ENCODE measurements at regions not wholly inside any gene's neighbourhood (a gene's known extent, or its start where the extent isn't known, plus 50 kb on each side); places are given as distances from the start of the nearest gene placed in this dataset.
"Not testable (repeated sequence)": the region's sequence is repeated elsewhere in the genome, so short reads cannot be mapped to it uniquely, and the experiment has no call there.

GRCh38 chr16:88185976-88186888 is 196.5 kb upstream of the ZNF469 start:
- H3K27ac ChIP-seq, result peak overlapping the region; percentile 73
- H3K36me3 ChIP-seq; intact Hi-C loops (cut with DNase I); H3K27me3 ChIP-seq; H3K4me3 ChIP-seq; H3K4me1 ChIP-seq; H3K9me3 ChIP-seq: not testable (repeated sequence)
- TF ChIP-seq POLR2AphosphoS5 (IDR thresholded peaks at IDR 0.05; ENCODE audit: insufficient read depth in 1 of 2, low read depth in 1 of 2), result peak in 1 of 2 donors; percentile 32
- peak; percentile 81 to 84 for DNase-seq (ENCODE audit: extremely low spot score in 2 of 2)

GRCh38 chr16:88186889-88187870 is 195.6 kb upstream of the ZNF469 start:
- H3K4me3 ChIP-seq; H3K27me3 ChIP-seq; H3K36me3 ChIP-seq; H3K9me3 ChIP-seq; intact Hi-C loops (cut with DNase I); H3K4me1 ChIP-seq: not testable (repeated sequence)
- DNase-seq (ENCODE audit: extremely low spot score in 2 of 2), result peak; percentile 31 to 76
- peak overlapping the region; percentile 73 for H3K27ac ChIP-seq

- H3K27ac ChIP-seq; H3K36me3 ChIP-seq; H3K4me1 ChIP-seq; intact Hi-C loops (cut with DNase I); H3K9me3 ChIP-seq; H3K27me3 ChIP-seq; H3K4me3 ChIP-seq: not testable (repeated sequence)
- peak; percentile 79 to 95 for DNase-seq (ENCODE audit: extremely low spot score in 2 of 2)
Measured at GRCh38 chr16:88188171-88188895, 194.4 kb upstream of the ZNF469 start.

- H3K27ac ChIP-seq; H3K36me3 ChIP-seq; H3K27me3 ChIP-seq; intact Hi-C loops (cut with DNase I); H3K9me3 ChIP-seq; DNase-seq (ENCODE audit: extremely low spot score in 2 of 2); H3K4me3 ChIP-seq: not testable (repeated sequence)
- H3K4me1 ChIP-seq, result peaks cover 18% of the 10 kb centered on the region
Measured at GRCh38 chr16:88190592-88191095, 192.1 kb upstream of the ZNF469 start.

GRCh38 chr16:88191168-88191567 is 191.6 kb upstream of the ZNF469 start:
- H3K36me3 ChIP-seq; H3K4me3 ChIP-seq; H3K27ac ChIP-seq; H3K9me3 ChIP-seq; H3K27me3 ChIP-seq; DNase-seq (ENCODE audit: extremely low spot score in 2 of 2); intact Hi-C loops (cut with DNase I): not testable (repeated sequence)
- peaks cover 18% of the 10 kb centered on the region for H3K4me1 ChIP-seq

GRCh38 chr16:88192601-88193000 is 190.2 kb upstream of the ZNF469 start:
- Histone ChIP-seq H3K36me3 (no peaks in the 10 kb centered on the region), H3K4me3 (no peak overlapping the region), H3K9me3 (no peaks in the 10 kb centered on the region), H3K27ac (no peak overlapping the region), H3K4me1 (peaks cover 13% of the 10 kb centered on the region), H3K27me3 (no peaks in the 10 kb centered on the region)
- TF ChIP-seq POLR2A (IDR thresholded peaks at IDR 0.05), result no peak
- no peak for TF ChIP-seq CTCF (IDR thresholded peaks at IDR 0.05)
- no peak for TF ChIP-seq POLR2AphosphoS5 (IDR thresholded peaks at IDR 0.05; ENCODE audit: insufficient read depth in 1 of 2, low read depth in 1 of 2)
- intact Hi-C loops (cut with DNase I), result no loop called here
- DNase-seq (ENCODE audit: extremely low spot score in 2 of 2), result no peak

GRCh38 chr16:88193706-88194396 is 188.9 kb upstream of the ZNF469 start:
- peak; percentile 45 to 72 (median 66) for TF ChIP-seq CTCF (IDR thresholded peaks at IDR 0.05)
- TF ChIP-seq POLR2AphosphoS5 (IDR thresholded peaks at IDR 0.05; ENCODE audit: insufficient read depth in 1 of 2, low read depth in 1 of 2), result peak in 1 of 2 donors; percentile 21
- H3K36me3 ChIP-seq; H3K27me3 ChIP-seq; DNase-seq (ENCODE audit: extremely low spot score in 2 of 2); H3K9me3 ChIP-seq; intact Hi-C loops (cut with DNase I); H3K4me3 ChIP-seq: not testable (repeated sequence)
- H3K4me1 ChIP-seq, result peaks cover 13% of the 10 kb centered on the region
- peak overlapping the region; percentile 43 for H3K27ac ChIP-seq

Measured in vagina (tissue), 2 donors.